ENCODE measurements at regions not wholly inside any gene's neighbourhood (a gene's known extent, or its start where the extent isn't known, plus 50 kb on each side); places are given as distances from the start of the nearest gene placed in this dataset.

DNA sequence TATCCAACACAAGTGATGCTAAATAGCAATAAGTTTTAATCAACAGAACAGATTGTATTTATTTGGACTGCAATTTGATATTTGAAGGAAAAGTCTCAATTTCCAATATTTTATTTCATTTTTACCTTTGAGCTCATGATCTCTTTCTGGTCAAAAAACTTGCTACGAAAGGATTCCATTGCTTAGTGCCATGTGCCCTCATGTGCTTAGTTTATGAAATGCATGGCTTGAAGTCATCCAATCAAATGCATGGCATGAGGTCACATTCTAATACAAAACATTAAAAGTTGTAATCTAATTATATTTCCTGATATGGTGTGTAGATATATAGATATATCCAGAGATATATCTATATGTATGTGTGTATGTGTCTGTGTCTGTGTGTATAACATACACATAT, 321.2 kb upstream of the ADGRB3 start:
- BruUV-seq (replicated peaks), result no TSS peak
- no peaks in the 10 kb centered on the region for H3K27me3 ChIP-seq (ENCODE audit: control insufficient read depth in 2 of 2, insufficient read depth in 2 of 2, low read length in 2 of 2)
- no peaks in the 10 kb centered on the region for H3K9me1 ChIP-seq (replicated peaks; ENCODE audit: control insufficient read depth, extremely low read depth, insufficient read depth, low read length)
- H3K9ac ChIP-seq (replicated peaks; ENCODE audit: extremely low read depth, insufficient read depth, low read length), result no peak overlapping the region
- TF ChIP-seq, protein P1, sequence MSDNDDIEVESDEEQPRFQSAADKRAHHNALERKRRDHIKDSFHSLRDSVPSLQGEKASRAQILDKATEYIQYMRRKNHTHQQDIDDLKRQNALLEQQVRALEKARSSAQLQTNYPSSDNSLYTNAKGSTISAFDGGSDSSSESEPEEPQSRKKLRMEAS (IDR thresholded peaks at IDR 0.05; ENCODE audit: insufficient read depth, insufficient read length), result no peak
- TF ChIP-seq GATA2 (IDR thresholded peaks at IDR 0.05; ENCODE audit: insufficient read depth, insufficient read length, low read depth, low read length) (no peak), EZH2 (IDR thresholded peaks at IDR 0.05; ENCODE audit: borderline replicate concordance, low read depth, low read length, severe bottlenecking) (no peak), FOS (IDR thresholded peaks at IDR 0.05; ENCODE audit: borderline replicate concordance, insufficient read depth, low read length) (no peak), POLR2AphosphoS5 (IDR thresholded peaks at IDR 0.05; ENCODE audit: insufficient read depth, low read depth, low read length) (no peak), MYC (IDR thresholded peaks at IDR 0.05; ENCODE audit: low read depth, low read length) (no peak)
- no peak overlapping the region for H2AFZ ChIP-seq (ENCODE audit: low read depth, low read length)
- FAIRE-seq, result no peak
- intact Hi-C loops (cut with micrococcal nuclease) (no loop called here), dilution Hi-C loops (cut with MboI; ENCODE audit: extremely low pct_ligation_motif_present, low sequenced_read_pairs) (no loop called here)
- no peak for DNase-seq (ENCODE audit: low read depth, low spot score)
- POLR2A ChIA-PET, result no interaction called here
- no peaks in the 10 kb centered on the region for H4K20me1 ChIP-seq (replicated peaks; ENCODE audit: control insufficient read depth, extremely low read depth, insufficient read depth, low read length)
- no peaks in the 10 kb centered on the region for H3K36me3 ChIP-seq (ENCODE audit: control insufficient read depth in 2 of 2, extremely low read depth in 1 of 2, insufficient read depth in 2 of 2, low read length in 2 of 2)
- no peaks in the 10 kb centered on the region for H3K4me1 ChIP-seq (ENCODE audit: control insufficient read depth, extremely low read depth, insufficient read depth, low read length)
- H3K9me3 ChIP-seq (replicated peaks; ENCODE audit: control insufficient read depth, insufficient read depth, low read length), result no peaks in the 10 kb centered on the region
- no peak overlapping the region for H3K4me2 ChIP-seq (ENCODE audit: insufficient read depth, low read length)
- CTCF ChIA-PET, result no interaction called here
- no peak overlapping the region for H3K27ac ChIP-seq (ENCODE audit: insufficient read depth, low read depth, low read length)
- no peaks in the 10 kb centered on the region for H3K79me2 ChIP-seq (ENCODE audit: control insufficient read depth, insufficient read depth, low read length)
- H3K4me3 ChIP-seq (replicated peaks in 1 of 3; ENCODE audit: insufficient read depth in 1 of 3, low read depth in 1 of 3, low read length in 3 of 3), result no peak overlapping the region

DNA sequence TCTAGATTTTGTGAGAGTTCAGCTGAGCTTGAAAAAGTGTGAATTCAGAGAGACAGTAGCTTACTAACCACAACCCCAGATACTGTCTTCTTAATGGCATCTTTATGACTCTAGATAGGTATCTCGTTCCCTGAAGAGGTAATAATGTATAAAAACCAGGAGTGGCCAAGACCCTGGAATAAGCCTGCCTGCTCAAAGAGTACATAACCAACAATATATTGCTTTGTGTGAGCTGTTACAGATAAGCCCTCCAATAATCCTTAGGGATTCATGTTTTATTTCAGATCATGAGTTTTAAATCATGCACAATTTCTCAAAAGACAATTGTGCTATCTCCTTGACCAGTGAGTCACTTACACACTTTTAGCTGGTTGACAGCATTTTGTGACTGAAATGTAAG, 327.8 kb upstream of the ADGRB3 start:
- Histone ChIP-seq H2AFZ (ENCODE audit: low read depth, low read length) (no peak overlapping the region), H3K27ac (ENCODE audit: insufficient read depth, low read depth, low read length) (no peak overlapping the region), H3K4me2 (ENCODE audit: insufficient read depth, low read length) (no peak overlapping the region), H3K4me3 (replicated peaks in 1 of 3; ENCODE audit: insufficient read depth in 1 of 3, low read depth in 1 of 3, low read length in 3 of 3) (no peak overlapping the region), H3K9me1 (replicated peaks; ENCODE audit: control insufficient read depth, extremely low read depth, insufficient read depth, low read length) (no peaks in the 10 kb centered on the region), H3K9ac (replicated peaks; ENCODE audit: extremely low read depth, insufficient read depth, low read length) (no peak overlapping the region), H4K20me1 (replicated peaks; ENCODE audit: control insufficient read depth, extremely low read depth, insufficient read depth, low read length) (no peaks in the 10 kb centered on the region), H3K9me3 (replicated peaks; ENCODE audit: control insufficient read depth, insufficient read depth, low read length) (no peaks in the 10 kb centered on the region), H3K79me2 (ENCODE audit: control insufficient read depth, insufficient read depth, low read length) (no peaks in the 10 kb centered on the region), H3K4me1 (ENCODE audit: control insufficient read depth, extremely low read depth, insufficient read depth, low read length) (no peaks in the 10 kb centered on the region), H3K27me3 (ENCODE audit: control insufficient read depth in 2 of 2, insufficient read depth in 2 of 2, low read length in 2 of 2) (no peaks in the 10 kb centered on the region), H3K36me3 (ENCODE audit: control insufficient read depth in 2 of 2, extremely low read depth in 1 of 2, insufficient read depth in 2 of 2, low read length in 2 of 2) (no peaks in the 10 kb centered on the region)
- dilution Hi-C loops (cut with MboI; ENCODE audit: extremely low pct_ligation_motif_present, low sequenced_read_pairs), result no loop called here
- CTCF ChIA-PET, result no interaction called here
- FAIRE-seq, result no peak
- TF ChIP-seq, protein P1 (IDR thresholded peaks at IDR 0.05; ENCODE audit: insufficient read depth, insufficient read length), result no peak
- TF ChIP-seq, protein P2, sequence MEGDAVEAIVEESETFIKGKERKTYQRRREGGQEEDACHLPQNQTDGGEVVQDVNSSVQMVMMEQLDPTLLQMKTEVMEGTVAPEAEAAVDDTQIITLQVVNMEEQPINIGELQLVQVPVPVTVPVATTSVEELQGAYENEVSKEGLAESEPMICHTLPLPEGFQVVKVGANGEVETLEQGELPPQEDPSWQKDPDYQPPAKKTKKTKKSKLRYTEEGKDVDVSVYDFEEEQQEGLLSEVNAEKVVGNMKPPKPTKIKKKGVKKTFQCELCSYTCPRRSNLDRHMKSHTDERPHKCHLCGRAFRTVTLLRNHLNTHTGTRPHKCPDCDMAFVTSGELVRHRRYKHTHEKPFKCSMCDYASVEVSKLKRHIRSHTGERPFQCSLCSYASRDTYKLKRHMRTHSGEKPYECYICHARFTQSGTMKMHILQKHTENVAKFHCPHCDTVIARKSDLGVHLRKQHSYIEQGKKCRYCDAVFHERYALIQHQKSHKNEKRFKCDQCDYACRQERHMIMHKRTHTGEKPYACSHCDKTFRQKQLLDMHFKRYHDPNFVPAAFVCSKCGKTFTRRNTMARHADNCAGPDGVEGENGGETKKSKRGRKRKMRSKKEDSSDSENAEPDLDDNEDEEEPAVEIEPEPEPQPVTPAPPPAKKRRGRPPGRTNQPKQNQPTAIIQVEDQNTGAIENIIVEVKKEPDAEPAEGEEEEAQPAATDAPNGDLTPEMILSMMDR (IDR thresholded peaks at IDR 0.05; ENCODE audit: extremely low read depth in 1 of 2, insufficient read depth in 1 of 2, low read depth in 1 of 2, low read length in 2 of 2), result no peak
- no peak for TF ChIP-seq EZH2 (IDR thresholded peaks at IDR 0.05; ENCODE audit: borderline replicate concordance, low read depth, low read length, severe bottlenecking)
- TF ChIP-seq JUN (IDR thresholded peaks at IDR 0.05; ENCODE audit: borderline replicate concordance, insufficient read depth, insufficient read length, low read depth), result no peak
- no peak for TF ChIP-seq FOS (IDR thresholded peaks at IDR 0.05; ENCODE audit: borderline replicate concordance, insufficient read depth, low read length)
- TF ChIP-seq GATA2 (IDR thresholded peaks at IDR 0.05; ENCODE audit: insufficient read depth, insufficient read length, low read depth, low read length), result no peak
- no peak for TF ChIP-seq POLR2AphosphoS5 (IDR thresholded peaks at IDR 0.05; ENCODE audit: insufficient read depth, low read depth, low read length)
- intact Hi-C loops (cut with micrococcal nuclease), result no loop called here
- no TSS peak for BruUV-seq (replicated peaks)
- POLR2A ChIA-PET, result no interaction called here
- DNase-seq (ENCODE audit: low read depth, low spot score), result no peak

Data from endothelial cell of umbilical vein (primary cell).